A673 (cell line): ENCODE measurements at regions not wholly inside any gene's neighbourhood (a gene's known extent, or its start where the extent isn't known, plus 50 kb on each side); places are given as distances from the start of the nearest gene placed in this dataset.

Source experiments
- CTCF ChIP-seq: fragments of 300-800, 200-600 bp; sonication (generic); conservative IDR thresholded peaks from 2 replicates; pipeline ENCODE4 v1.5.1; 2017; ENCODE audit warnings: low read depth, mild to moderate bottlenecking, antibody characterized with exemption, low read length, moderate library complexity, mixed read lengths
- EZH2 ChIP-seq: fragments of 200-600 bp; sonication (generic); IDR thresholded peaks from 2 replicates; pipeline ENCODE4 v1.6.1; 2017; ENCODE audit warnings: borderline replicate concordance, low read depth, mild to moderate bottlenecking, mixed read lengths, antibody characterized with exemption, low read length; ENCODE audit not compliant: poor library complexity, severe bottlenecking

GRCh38 chr9:29044959-29045358 is 1471.7 kb upstream of the C9orf72 start:
- TF ChIP-seq CTCF, result no peak
- TF ChIP-seq EZH2, result no peak
